Fibroblast of the aortic adventitia (primary cell): ENCODE measurements at regions not wholly inside any gene's neighbourhood (a gene's known extent, or its start where the extent isn't known, plus 50 kb on each side); places are given as distances from the start of the nearest gene placed in this dataset.

Experiments
- DNase-seq: peaks from one replicate; pipeline ENCODE4 v3.0.0-alpha.2; 2010; ENCODE audit warnings: low read depth
- H3K4me3 ChIP-seq: 2 replicates; pipeline ENCODE4 v1.5.1; 2011; ENCODE audit warnings: low read depth, mild to moderate bottlenecking, control low read depth, low read length, moderate library complexity
- CTCF ChIP-seq: IDR thresholded peaks from 2 replicates; pipeline ENCODE4 v1.5.1; 2011; ENCODE audit warnings: mild to moderate bottlenecking, low read length, control low read depth, inconsistent platforms; ENCODE audit not compliant: insufficient read depth

- no peak for DNase-seq
- H3K4me3 ChIP-seq, result no peak overlapping the region
- TF ChIP-seq CTCF, result no peak
Measured at GRCh38 chrX:5015451-5015850, 1213.2 kb downstream of the NLGN4X start.

- H3K4me3 ChIP-seq, result no peak overlapping the region
- DNase-seq, result no peak
- TF ChIP-seq CTCF, result no peak
Measured at GRCh38 chrX:4994855-4995254, 1233.8 kb downstream of the NLGN4X start.

GRCh38 chrX:4978613-4979012, 1250.1 kb downstream of the NLGN4X start:
- DNase-seq, result no peak
- TF ChIP-seq CTCF, result no peak
- no peak overlapping the region for H3K4me3 ChIP-seq

GRCh38 chrX:4971646-4972045, 1257.0 kb downstream of the NLGN4X start:
- no peak for TF ChIP-seq CTCF
- DNase-seq, result no peak

GRCh38 chrX:4964112-4964511, 1250.7 kb upstream of the PRKX start:
- no peak overlapping the region for H3K4me3 ChIP-seq
- no peak for DNase-seq
- no peak for TF ChIP-seq CTCF

More at GRCh38 chrX:4971646-4972045, 1257.0 kb downstream of the NLGN4X start:
- H3K4me3 ChIP-seq, result no peak overlapping the region

- TF ChIP-seq CTCF, result no peak
- H3K4me3 ChIP-seq, result no peak overlapping the region
- no peak for DNase-seq
Measured at GRCh38 chrX:4963432-4963831, 1250.0 kb upstream of the PRKX start.

- TF ChIP-seq CTCF, result no peak
- H3K4me3 ChIP-seq, result no peak overlapping the region
- DNase-seq, result no peak
Measured at GRCh38 chrX:4944767-4945166, 1231.3 kb upstream of the PRKX start.
